ENCODE measurements at regions not wholly inside any gene's neighbourhood (a gene's known extent, or its start where the extent isn't known, plus 50 kb on each side); places are given as distances from the start of the nearest gene placed in this dataset.

DNA sequence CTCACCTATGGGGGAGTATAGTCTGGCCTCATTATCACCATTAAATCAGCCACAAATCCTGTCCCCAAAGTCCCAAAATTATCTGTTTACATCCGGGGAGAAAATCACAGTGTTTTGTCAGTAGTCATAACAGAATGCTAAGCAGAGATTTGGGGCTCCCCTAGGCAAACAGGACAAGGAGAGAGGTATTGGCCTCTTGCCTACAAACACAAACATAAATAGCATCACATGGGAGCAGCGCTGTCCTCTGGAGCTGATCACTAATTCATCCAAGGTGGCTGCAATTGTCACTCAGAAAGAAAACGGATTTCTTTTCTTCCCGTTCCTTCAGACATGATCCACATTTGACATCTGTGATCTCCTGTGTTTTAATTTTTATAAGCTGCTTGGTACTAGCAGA, 1028.1 kb downstream of the NTRK3 start:
- DNase-seq = no peak
- intact Hi-C loops (cut with micrococcal nuclease; ENCODE audit: unreplicated experiment) = no loop called here
- H3K27ac ChIP-seq = no peak overlapping the region
- no peak overlapping the region for H2AFZ ChIP-seq
- H3K4me2 ChIP-seq = no peak overlapping the region
- H3K4me3 ChIP-seq = no peak overlapping the region
- no TSS peak for BruUV-seq (replicated peaks)
- no peaks in the 10 kb centered on the region for H3K27me3 ChIP-seq (ENCODE audit: insufficient read depth, low read depth)
- no peaks in the 10 kb centered on the region for H3K9me2 ChIP-seq (ENCODE audit: insufficient read depth)
- no peaks in the 10 kb centered on the region for H3K4me1 ChIP-seq (replicated peaks; ENCODE audit: insufficient read depth)
- CTCF ChIA-PET = no interaction called here
- H3K9me3 ChIP-seq (ENCODE audit: insufficient read depth, low read depth) = no peaks in the 10 kb centered on the region
- TF ChIP-seq, protein P1, sequence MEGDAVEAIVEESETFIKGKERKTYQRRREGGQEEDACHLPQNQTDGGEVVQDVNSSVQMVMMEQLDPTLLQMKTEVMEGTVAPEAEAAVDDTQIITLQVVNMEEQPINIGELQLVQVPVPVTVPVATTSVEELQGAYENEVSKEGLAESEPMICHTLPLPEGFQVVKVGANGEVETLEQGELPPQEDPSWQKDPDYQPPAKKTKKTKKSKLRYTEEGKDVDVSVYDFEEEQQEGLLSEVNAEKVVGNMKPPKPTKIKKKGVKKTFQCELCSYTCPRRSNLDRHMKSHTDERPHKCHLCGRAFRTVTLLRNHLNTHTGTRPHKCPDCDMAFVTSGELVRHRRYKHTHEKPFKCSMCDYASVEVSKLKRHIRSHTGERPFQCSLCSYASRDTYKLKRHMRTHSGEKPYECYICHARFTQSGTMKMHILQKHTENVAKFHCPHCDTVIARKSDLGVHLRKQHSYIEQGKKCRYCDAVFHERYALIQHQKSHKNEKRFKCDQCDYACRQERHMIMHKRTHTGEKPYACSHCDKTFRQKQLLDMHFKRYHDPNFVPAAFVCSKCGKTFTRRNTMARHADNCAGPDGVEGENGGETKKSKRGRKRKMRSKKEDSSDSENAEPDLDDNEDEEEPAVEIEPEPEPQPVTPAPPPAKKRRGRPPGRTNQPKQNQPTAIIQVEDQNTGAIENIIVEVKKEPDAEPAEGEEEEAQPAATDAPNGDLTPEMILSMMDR (conservative IDR thresholded peaks at IDR 0.05) = no peak
- TF ChIP-seq EZH2 (IDR thresholded peaks at IDR 0.05; ENCODE audit: low read depth) = no peak
- H3K36me3 ChIP-seq (ENCODE audit: low read depth) = no peaks in the 10 kb centered on the region
- POLR2A ChIA-PET (ENCODE audit: unreplicated experiment) = no interaction called here
- no peaks in the 10 kb centered on the region for H3F3A ChIP-seq (ENCODE audit: insufficient read depth, low read depth)
- no peaks in the 10 kb centered on the region for H4K20me1 ChIP-seq (ENCODE audit: insufficient read depth)
- no peaks in the 10 kb centered on the region for H3K79me2 ChIP-seq (ENCODE audit: low read depth)

DNA sequence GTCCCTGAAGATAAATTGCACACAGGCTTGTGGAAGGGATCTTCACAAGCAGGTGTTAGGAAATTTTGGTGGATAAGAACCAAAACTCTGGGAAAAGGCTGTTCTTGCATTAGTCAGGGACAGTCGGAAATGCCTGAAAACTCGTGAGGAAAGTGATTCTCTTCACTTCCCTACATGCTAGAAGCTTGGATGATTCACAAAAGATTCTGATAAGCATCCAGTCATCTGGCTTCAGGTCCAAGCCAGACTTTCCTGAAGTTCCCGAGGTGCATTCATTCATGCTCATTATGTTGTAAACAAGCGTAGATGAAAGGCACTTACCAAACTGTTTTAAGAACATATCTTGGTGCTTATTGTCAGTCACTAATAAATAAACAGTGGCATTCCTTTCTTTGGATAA, 1028.7 kb downstream of the NTRK3 start:
- POLR2A ChIA-PET (ENCODE audit: unreplicated experiment) = no interaction called here
- intact Hi-C loops (cut with micrococcal nuclease; ENCODE audit: unreplicated experiment) = no loop called here
- CTCF ChIA-PET = no interaction called here

DNA sequence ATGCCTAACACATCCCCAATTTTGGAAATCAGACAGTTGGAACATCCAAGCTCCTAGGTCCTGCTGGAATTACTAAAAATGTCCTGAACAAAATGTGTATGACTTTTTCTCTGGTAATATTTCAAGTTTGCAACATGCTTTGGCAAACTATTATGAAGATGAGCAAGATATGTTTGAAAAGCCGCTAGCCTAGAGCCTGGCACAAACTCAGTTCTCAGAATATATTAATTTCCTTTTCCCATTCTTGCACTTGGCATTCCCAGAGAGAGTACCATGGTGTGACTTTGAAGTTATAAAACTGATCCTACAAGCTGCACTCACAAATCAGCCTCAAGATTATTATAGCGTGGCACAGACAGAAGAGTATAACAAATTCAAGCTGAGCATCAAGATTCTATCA, 1031.1 kb downstream of the NTRK3 start:
- CTCF ChIA-PET = no interaction called here
- H2AFZ ChIP-seq = no peak overlapping the region
- TF ChIP-seq EZH2 (IDR thresholded peaks at IDR 0.05; ENCODE audit: low read depth) = no peak
- TF ChIP-seq, protein P1 (conservative IDR thresholded peaks at IDR 0.05) = no peak
- H3K4me1 ChIP-seq (replicated peaks; ENCODE audit: insufficient read depth) = no peaks in the 10 kb centered on the region
- no TSS peak for BruUV-seq (replicated peaks)
- no peaks in the 10 kb centered on the region for H3K9me2 ChIP-seq (ENCODE audit: insufficient read depth)
- no peak overlapping the region for H3K27ac ChIP-seq
- H3K4me2 ChIP-seq = no peak overlapping the region
- no peaks in the 10 kb centered on the region for H3K79me2 ChIP-seq (ENCODE audit: low read depth)
- no peaks in the 10 kb centered on the region for H4K20me1 ChIP-seq (ENCODE audit: insufficient read depth)
- POLR2A ChIA-PET (ENCODE audit: unreplicated experiment) = no interaction called here
- intact Hi-C loops (cut with micrococcal nuclease; ENCODE audit: unreplicated experiment) = no loop called here
- no peaks in the 10 kb centered on the region for H3F3A ChIP-seq (ENCODE audit: insufficient read depth, low read depth)
- DNase-seq = no peak
- H3K27me3 ChIP-seq (ENCODE audit: insufficient read depth, low read depth) = no peaks in the 10 kb centered on the region
- no peaks in the 10 kb centered on the region for H3K36me3 ChIP-seq (ENCODE audit: low read depth)
- H3K9me3 ChIP-seq (ENCODE audit: insufficient read depth, low read depth) = no peaks in the 10 kb centered on the region
- H3K4me3 ChIP-seq = no peak overlapping the region

More for the DNA sequence above, 1028.7 kb downstream of the NTRK3 start:
- H2AFZ ChIP-seq = no peak overlapping the region
- no peak overlapping the region for H3K4me3 ChIP-seq
- no peak for DNase-seq
- no TSS peak for BruUV-seq (replicated peaks)
- no peaks in the 10 kb centered on the region for H4K20me1 ChIP-seq (ENCODE audit: insufficient read depth)
- H3K4me2 ChIP-seq = no peak overlapping the region
- no peaks in the 10 kb centered on the region for H3K9me3 ChIP-seq (ENCODE audit: insufficient read depth, low read depth)
- no peak overlapping the region for H3K27ac ChIP-seq
- no peaks in the 10 kb centered on the region for H3K36me3 ChIP-seq (ENCODE audit: low read depth)
- no peaks in the 10 kb centered on the region for H3K27me3 ChIP-seq (ENCODE audit: insufficient read depth, low read depth)
- no peaks in the 10 kb centered on the region for H3K79me2 ChIP-seq (ENCODE audit: low read depth)
- no peaks in the 10 kb centered on the region for H3K9me2 ChIP-seq (ENCODE audit: insufficient read depth)
- TF ChIP-seq EZH2 (IDR thresholded peaks at IDR 0.05; ENCODE audit: low read depth) = no peak
- TF ChIP-seq, protein P1 (conservative IDR thresholded peaks at IDR 0.05) = no peak
- no peaks in the 10 kb centered on the region for H3F3A ChIP-seq (ENCODE audit: insufficient read depth, low read depth)
- no peaks in the 10 kb centered on the region for H3K4me1 ChIP-seq (replicated peaks; ENCODE audit: insufficient read depth)

All from PC-9 (cell line).